ENCODE measurements at regions not wholly inside any gene's neighbourhood (a gene's known extent, or its start where the extent isn't known, plus 50 kb on each side); places are given as distances from the start of the nearest gene placed in this dataset.

DNA sequence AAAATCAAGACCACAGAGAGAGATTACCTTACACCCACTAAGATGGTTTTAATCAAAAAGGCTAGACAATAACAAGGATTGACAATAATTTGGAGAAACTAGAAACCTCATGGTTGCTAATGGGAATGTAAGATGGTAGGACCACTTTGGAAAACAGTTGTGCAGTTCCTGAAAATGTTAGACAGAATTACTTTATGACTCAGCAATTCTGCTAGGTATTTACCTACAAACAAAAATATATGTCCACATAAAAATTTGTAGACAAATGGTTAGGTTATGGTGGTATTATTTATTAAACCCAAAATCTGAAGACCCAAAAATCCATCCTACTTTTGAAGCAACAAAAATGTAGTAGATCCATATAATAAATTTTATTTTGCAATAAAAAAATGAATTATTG is 1027.0 kb upstream of the ADGRL3 start:
- no TSS peak for BruUV-seq (replicated peaks)
- Histone ChIP-seq H3K9ac (ENCODE audit: control insufficient read depth, insufficient read depth, low read length) (no peak overlapping the region), H3K9me3 (replicated peaks; ENCODE audit: control insufficient read depth, insufficient read depth, low read length) (no peaks in the 10 kb centered on the region), H3K36me3 (ENCODE audit: control insufficient read depth in 2 of 2, insufficient read depth in 2 of 2, low read length in 1 of 2) (no peaks in the 10 kb centered on the region), H3K4me1 (ENCODE audit: control insufficient read depth, insufficient read depth, low read length) (no peaks in the 10 kb centered on the region), H3K27ac (ENCODE audit: control insufficient read depth, insufficient read depth) (no peak overlapping the region), H4K20me1 (ENCODE audit: control insufficient read depth, insufficient read depth) (no peaks in the 10 kb centered on the region), H3K4me3 (no peak overlapping the region), H3K4me2 (ENCODE audit: control insufficient read depth, insufficient read depth) (no peak overlapping the region), H3K79me2 (ENCODE audit: control insufficient read depth, insufficient read depth, low read length) (no peaks in the 10 kb centered on the region), H3K27me3 (replicated peaks in 1 of 2; ENCODE audit: control insufficient read depth in 2 of 2, insufficient read depth in 2 of 2, low read length in 1 of 2) (no peaks in the 10 kb centered on the region), H2AFZ (ENCODE audit: control insufficient read depth, low read depth, low read length) (no peak overlapping the region)
- POLR2A ChIA-PET = no interaction called here
- intact Hi-C loops (cut with micrococcal nuclease; ENCODE audit: unreplicated experiment) (no loop called here), in situ Hi-C loops (cut with MboI) (no loop called here)
- SMC1A ChIA-PET (ENCODE audit: uncharacterized antibody, unreplicated experiment) = interaction anchor here (0.9 kb wide), 1 partner anchor 27 kb away, joined by 3 read pairs; no protein-coding TSS in a partner anchor
- ATAC-seq = no peak
- no peak for FAIRE-seq
- no peak for DNase-seq (ENCODE audit: low read depth, low spot score)
- RAD21 ChIA-PET (ENCODE audit: unreplicated experiment) = no interaction called here
- CTCF ChIA-PET = no interaction called here
- TF ChIP-seq NFXL1 (IDR thresholded peaks at IDR 0.05; ENCODE audit: borderline replicate concordance) = no peak
- TF ChIP-seq, protein P1, sequence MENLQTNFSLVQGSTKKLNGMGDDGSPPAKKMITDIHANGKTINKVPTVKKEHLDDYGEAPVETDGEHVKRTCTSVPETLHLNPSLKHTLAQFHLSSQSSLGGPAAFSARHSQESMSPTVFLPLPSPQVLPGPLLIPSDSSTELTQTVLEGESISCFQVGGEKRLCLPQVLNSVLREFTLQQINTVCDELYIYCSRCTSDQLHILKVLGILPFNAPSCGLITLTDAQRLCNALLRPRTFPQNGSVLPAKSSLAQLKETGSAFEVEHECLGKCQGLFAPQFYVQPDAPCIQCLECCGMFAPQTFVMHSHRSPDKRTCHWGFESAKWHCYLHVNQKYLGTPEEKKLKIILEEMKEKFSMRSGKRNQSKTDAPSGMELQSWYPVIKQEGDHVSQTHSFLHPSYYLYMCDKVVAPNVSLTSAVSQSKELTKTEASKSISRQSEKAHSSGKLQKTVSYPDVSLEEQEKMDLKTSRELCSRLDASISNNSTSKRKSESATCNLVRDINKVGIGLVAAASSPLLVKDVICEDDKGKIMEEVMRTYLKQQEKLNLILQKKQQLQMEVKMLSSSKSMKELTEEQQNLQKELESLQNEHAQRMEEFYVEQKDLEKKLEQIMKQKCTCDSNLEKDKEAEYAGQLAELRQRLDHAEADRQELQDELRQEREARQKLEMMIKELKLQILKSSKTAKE (IDR thresholded peaks at IDR 0.05; ENCODE audit: low read depth, poor library complexity, severe bottlenecking) = no peak
- no peak for TF ChIP-seq RELA (IDR thresholded peaks at IDR 0.05; ENCODE audit: borderline replicate concordance, partially characterized antibody)
- TF ChIP-seq RELB (IDR thresholded peaks at IDR 0.05; ENCODE audit: low read depth) = no peak
- TF ChIP-seq EP300 (IDR thresholded peaks at IDR 0.05; ENCODE audit: borderline replicate concordance in 1 of 2, control insufficient read depth in 1 of 2, low read depth in 2 of 2, low read length in 2 of 2) = no peak
- no peak for TF ChIP-seq IRF5 (IDR thresholded peaks at IDR 0.05; ENCODE audit: borderline replicate concordance)
- no peak for TF ChIP-seq BMI1 (IDR thresholded peaks at IDR 0.05; ENCODE audit: borderline replicate concordance)
- no peak for TF ChIP-seq SUZ12 (IDR thresholded peaks at IDR 0.05; ENCODE audit: unreplicated experiment)
- no peak for TF ChIP-seq YBX1 (IDR thresholded peaks at IDR 0.05)
- TF ChIP-seq, protein P2, sequence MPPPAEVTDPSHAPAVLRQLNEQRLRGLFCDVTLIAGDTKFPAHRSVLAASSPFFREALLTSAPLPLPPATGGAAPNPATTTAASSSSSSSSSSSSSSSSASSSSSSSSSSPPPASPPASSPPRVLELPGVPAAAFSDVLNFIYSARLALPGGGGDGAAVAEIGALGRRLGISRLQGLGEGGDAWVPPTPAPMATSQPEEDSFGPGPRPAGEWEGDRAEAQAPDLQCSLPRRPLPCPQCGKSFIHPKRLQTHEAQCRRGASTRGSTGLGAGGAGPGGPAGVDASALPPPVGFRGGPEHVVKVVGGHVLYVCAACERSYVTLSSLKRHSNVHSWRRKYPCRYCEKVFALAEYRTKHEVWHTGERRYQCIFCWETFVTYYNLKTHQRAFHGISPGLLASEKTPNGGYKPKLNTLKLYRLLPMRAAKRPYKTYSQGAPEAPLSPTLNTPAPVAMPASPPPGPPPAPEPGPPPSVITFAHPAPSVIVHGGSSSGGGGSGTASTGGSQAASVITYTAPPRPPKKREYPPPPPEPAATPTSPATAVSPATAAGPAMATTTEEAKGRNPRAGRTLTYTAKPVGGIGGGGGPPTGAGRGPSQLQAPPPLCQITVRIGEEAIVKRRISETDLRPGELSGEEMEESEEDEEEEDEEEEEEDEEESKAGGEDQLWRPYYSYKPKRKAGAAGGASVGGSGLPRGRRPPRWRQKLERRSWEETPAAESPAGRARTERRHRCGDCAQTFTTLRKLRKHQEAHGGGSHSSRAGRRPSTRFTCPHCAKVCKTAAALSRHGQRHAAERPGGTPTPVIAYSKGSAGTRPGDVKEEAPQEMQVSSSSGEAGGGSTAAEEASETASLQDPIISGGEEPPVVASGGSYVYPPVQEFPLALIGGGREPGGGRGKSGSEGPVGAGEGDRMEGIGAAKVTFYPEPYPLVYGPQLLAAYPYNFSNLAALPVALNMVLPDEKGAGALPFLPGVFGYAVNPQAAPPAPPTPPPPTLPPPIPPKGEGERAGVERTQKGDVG (CRISPR knock-in tag; IDR thresholded peaks at IDR 0.05) = no peak
- no peak for TF ChIP-seq JUND (IDR thresholded peaks at IDR 0.05; ENCODE audit: low read depth, low read length)
- no peak for TF ChIP-seq ETV6 (conservative IDR thresholded peaks at IDR 0.05 in 1 of 2, IDR thresholded peaks at IDR 0.05 in 1 of 2; ENCODE audit: borderline replicate concordance in 1 of 2, low read depth in 1 of 2)
- TF ChIP-seq ZBED1 (IDR thresholded peaks at IDR 0.05; ENCODE audit: borderline replicate concordance) = no peak
- no peak for TF ChIP-seq TARDBP (IDR thresholded peaks at IDR 0.05; ENCODE audit: borderline replicate concordance)
- no peak for TF ChIP-seq NBN (IDR thresholded peaks at IDR 0.05)
- TF ChIP-seq SRF (IDR thresholded peaks at IDR 0.05; ENCODE audit: low read depth in 2 of 2, low read length in 2 of 2) = no peak
- no peak for TF ChIP-seq ZNF24 (IDR thresholded peaks at IDR 0.05)

Measured in GM12878 (cell line).